Tibial nerve (tissue), 4 donors: ENCODE measurements at regions not wholly inside any gene's neighbourhood (a gene's known extent, or its start where the extent isn't known, plus 50 kb on each side); places are given as distances from the start of the nearest gene placed in this dataset.

Experiments
- DNase-seq, 2 donors: peaks; one replicate each; pipeline ENCODE4 v3.0.0-alpha.2; 2019; ENCODE audit warnings: low spot score in 2 of 2
- H3K27ac ChIP-seq, 4 donors: fragments of 200-600 bp; sonication (generic) in 3 of 4; one replicate each; pipeline ENCODE4 v1.5.1; 2017 to 2019; ENCODE audit warnings: mild to moderate bottlenecking in 1 of 4
- H3K27me3 ChIP-seq, 2 donors: fragments of 200-600 bp; sonication (generic) in 1 of 2; one replicate each; pipeline versions ENCODE4 v1.5.1 to v1.6.0; 2017 to 2019
- H3K36me3 ChIP-seq, 3 donors: fragments of 200-600 bp; sonication (generic); one replicate each; pipeline ENCODE4 v1.5.1; 2018 to 2019
- H3K4me1 ChIP-seq, 4 donors: fragments of 200-600 bp; sonication (generic) in 3 of 4; one replicate each; pipeline ENCODE4 v1.5.1; 2017 to 2019
- H3K4me3 ChIP-seq, 4 donors: fragments of 200-600 bp; sonication (generic) in 3 of 4; one replicate each; pipeline ENCODE4 v1.5.1; 2017 to 2019; ENCODE audit warnings: mild to moderate bottlenecking in 1 of 4, moderate library complexity in 1 of 4
- H3K9me3 ChIP-seq, 4 donors: fragments of 200-600 bp; sonication (generic) in 3 of 4; one replicate each; pipeline ENCODE4 v1.5.1; 2017 to 2019
- CTCF ChIP-seq, 5 experiments: fragments of 200-600 bp in 3 of 5; fragments of 450-650 bp in 2 of 5; sonication (generic) in 3 of 5; IDR thresholded peaks; one replicate each; pipeline ENCODE4 v1.5.1; 2016 to 2019; ENCODE audit warnings: antibody characterized with exemption in 5 of 5, mild to moderate bottlenecking in 3 of 5, moderate library complexity in 2 of 5
- EP300 ChIP-seq, 2 donors: sonication (generic); formaldehyde crosslinking; IDR thresholded peaks; one replicate each; pipeline ENCODE4 v1.6.1; 2017; ENCODE audit warnings: antibody characterized with exemption in 2 of 2, mild to moderate bottlenecking in 1 of 2
- POLR2A ChIP-seq, 2 donors: fragments of 450-650 bp; IDR thresholded peaks; one replicate each; pipeline ENCODE4 v1.6.1; 2017; ENCODE audit warnings: antibody characterized with exemption in 2 of 2, mild to moderate bottlenecking in 2 of 2, moderate library complexity in 2 of 2
- WGBS, 2 donors: methylation state at CpG; one replicate each; pipeline ENCODE4 v1.1.5; 2018; 5-methylcytosine and 5-hydroxymethylcytosine counted together

DNA sequence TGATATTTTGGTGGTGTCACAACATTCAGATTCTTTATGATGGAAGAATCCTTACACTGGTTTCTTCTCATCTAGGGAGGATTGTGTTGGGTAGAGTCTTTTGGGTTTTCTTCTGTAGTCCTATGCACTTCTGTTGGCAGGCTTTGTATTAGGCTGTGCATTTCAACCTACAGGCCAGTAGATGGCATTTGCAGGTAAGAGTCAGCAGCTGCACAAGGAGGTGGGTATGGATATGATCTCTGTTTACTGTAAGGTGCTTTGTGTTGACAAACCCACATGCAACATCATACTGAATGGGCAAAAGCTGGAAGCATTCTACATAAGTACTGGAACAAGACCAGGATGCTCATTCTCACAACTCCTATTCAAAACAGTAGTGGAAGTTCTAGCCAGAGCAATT lies 656.8 kb downstream of the METTL4 start:
- no peak for DNase-seq
- H3K27ac ChIP-seq = no peak overlapping the region
- H3K4me3 ChIP-seq = no peak overlapping the region
- no peaks in the 10 kb centered on the region for H3K36me3 ChIP-seq
- TF ChIP-seq POLR2A (IDR thresholded peaks at IDR 0.05) = no peak
- no peak for TF ChIP-seq CTCF (IDR thresholded peaks at IDR 0.05)
- no peak for TF ChIP-seq EP300 (IDR thresholded peaks at IDR 0.05)
- peaks cover 0 to 42% (median 4%) of the 10 kb centered on the region in 4 donors for H3K9me3 ChIP-seq
- no peaks in the 10 kb centered on the region for H3K27me3 ChIP-seq
- no peaks in the 10 kb centered on the region for H3K4me1 ChIP-seq

DNA sequence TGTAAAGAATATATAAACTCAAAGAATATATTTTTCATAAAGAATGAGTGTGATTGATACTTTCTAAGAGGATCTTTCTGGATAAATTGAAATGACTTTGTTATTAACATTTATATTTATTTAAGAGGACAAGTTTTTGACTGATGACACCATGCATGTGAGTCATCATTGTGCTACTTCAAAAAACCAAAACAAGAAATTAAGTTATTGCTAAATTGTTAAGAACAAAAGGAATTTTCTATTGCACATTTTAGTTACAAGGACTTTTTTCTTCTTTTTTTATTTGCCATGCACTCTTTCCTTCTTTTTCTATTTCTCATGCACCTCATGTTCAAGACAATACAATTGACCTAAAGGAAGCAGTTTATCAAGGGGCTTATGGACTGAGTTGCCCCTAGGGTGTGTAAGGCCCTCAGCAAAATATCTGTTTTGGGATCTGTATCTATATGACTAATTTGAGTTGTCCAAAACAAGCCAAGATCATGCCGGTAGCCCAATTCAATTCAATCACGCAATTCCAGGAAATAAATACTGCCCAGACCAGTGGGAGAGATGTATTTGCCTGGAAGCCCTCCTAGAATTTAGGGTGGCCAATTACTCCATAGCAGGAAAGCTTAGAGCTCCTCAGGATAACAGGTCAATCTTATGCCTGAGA lies 654.3 kb downstream of the METTL4 start:
- H3K4me1 ChIP-seq = no peaks in the 10 kb centered on the region
- TF ChIP-seq EP300 (IDR thresholded peaks at IDR 0.05) (no peak), POLR2A (IDR thresholded peaks at IDR 0.05) (no peak)
- WGBS, 2 donors = 91 to 97% methylated on average over 2 of the region's 2 CpGs
- H3K27ac ChIP-seq = no peak overlapping the region
- H3K4me3 ChIP-seq = no peak overlapping the region
- peaks cover 0 to 28% (median 4%) of the 10 kb centered on the region in 4 donors for H3K9me3 ChIP-seq
- no peaks in the 10 kb centered on the region for H3K36me3 ChIP-seq
- no peaks in the 10 kb centered on the region for H3K27me3 ChIP-seq
- DNase-seq = no peak

GRCh38 chr18:1917569-1917968 lies 653.7 kb downstream of the METTL4 start:
- no peak overlapping the region for H3K27ac ChIP-seq
- no peaks in the 10 kb centered on the region for H3K36me3 ChIP-seq
- no peak for TF ChIP-seq CTCF (IDR thresholded peaks at IDR 0.05)
- no peak for TF ChIP-seq POLR2A (IDR thresholded peaks at IDR 0.05)
- TF ChIP-seq EP300 (IDR thresholded peaks at IDR 0.05) = no peak
- no peaks in the 10 kb centered on the region for H3K27me3 ChIP-seq
- no peak overlapping the region for H3K4me3 ChIP-seq
- DNase-seq = no peak
- no peaks in the 10 kb centered on the region for H3K4me1 ChIP-seq
- WGBS, 2 donors = 90 to 91% methylated on average over 4 of the region's 4 CpGs
- peaks cover 0 to 27% (median 4%) of the 10 kb centered on the region in 4 donors for H3K9me3 ChIP-seq

- no peak for DNase-seq
- Histone ChIP-seq H3K36me3 (no peaks in the 10 kb centered on the region), H3K4me3 (no peak overlapping the region), H3K27me3 (no peaks in the 10 kb centered on the region), H3K9me3 (no peaks in the 10 kb centered on the region), H3K27ac (no peak overlapping the region), H3K4me1 (no peaks in the 10 kb centered on the region)
- TF ChIP-seq EP300 (IDR thresholded peaks at IDR 0.05) (no peak), CTCF (IDR thresholded peaks at IDR 0.05) (no peak), POLR2A (IDR thresholded peaks at IDR 0.05) (no peak)
These were observed 649.2 kb downstream of the METTL4 start for GRCh38 chr18:1922066-1922465.

GRCh38 chr18:1928711-1929110 lies 642.6 kb downstream of the METTL4 start:
- Histone ChIP-seq H3K36me3 (no peaks in the 10 kb centered on the region), H3K27me3 (no peaks in the 10 kb centered on the region), H3K9me3 (peaks cover 0 to 2% (median 0%) of the 10 kb centered on the region in 4 donors), H3K4me3 (no peak overlapping the region), H3K4me1 (no peaks in the 10 kb centered on the region), H3K27ac (no peak overlapping the region)
- WGBS, 2 donors = 91 to 92% methylated on average over 6 of the region's 6 CpGs
- TF ChIP-seq CTCF (IDR thresholded peaks at IDR 0.05) (no peak), EP300 (IDR thresholded peaks at IDR 0.05) (no peak), POLR2A (IDR thresholded peaks at IDR 0.05) (no peak)
- DNase-seq = no peak

GRCh38 chr18:1929720-1930119 lies 641.6 kb downstream of the METTL4 start:
- Histone ChIP-seq H3K4me3 (no peak overlapping the region), H3K27me3 (no peaks in the 10 kb centered on the region), H3K9me3 (peaks cover 0 to 2% (median 0%) of the 10 kb centered on the region in 4 donors), H3K36me3 (no peaks in the 10 kb centered on the region), H3K4me1 (no peaks in the 10 kb centered on the region), H3K27ac (no peak overlapping the region)
- WGBS, 2 donors = 89 to 93% methylated on average over 3 to 5 of the region's 5 CpGs
- DNase-seq = no peak
- no peak for TF ChIP-seq EP300 (IDR thresholded peaks at IDR 0.05)
- no peak for TF ChIP-seq POLR2A (IDR thresholded peaks at IDR 0.05)
- TF ChIP-seq CTCF (IDR thresholded peaks at IDR 0.05) = no peak
